GM23338 (cell line): ENCODE measurements at regions not wholly inside any gene's neighbourhood (a gene's known extent, or its start where the extent isn't known, plus 50 kb on each side); places are given as distances from the start of the nearest gene placed in this dataset.
"Not testable (repeated sequence)": the region's sequence is repeated elsewhere in the genome, so short reads cannot be mapped to it uniquely, and the experiment has no call there.

ENCODE experiments used
- ATAC-seq: fragments of 200-7000 bp; cut with Tn5 transposase; 3 replicates; pipeline ENCODE4 v1.9.1; 2020
- DNase-seq: peaks from one replicate; pipeline ENCODE4 v3.0.0-alpha.2; 2015; ENCODE audit warnings: low spot score
- H2AFZ ChIP-seq: fragments of 200-600 bp; sonication (generic); 2 replicates; pipeline ENCODE4 v1.8.0; 2016; ENCODE audit warnings: antibody characterized with exemption, mild to moderate bottlenecking, moderate library complexity
- H3F3A ChIP-seq: fragments of 200-600 bp; sonication (generic); replicated peaks from 2 replicates; pipeline ENCODE4 v1.8.0; 2017; ENCODE audit warnings: antibody characterized with exemption, mixed run types, low read depth
- H3K27ac ChIP-seq: fragments of 200-600 bp; sonication (generic); 2 replicates; pipeline ENCODE4 v1.6.1; 2016; ENCODE audit warnings: low read depth
- H3K27me3 ChIP-seq: fragments of 200-600 bp; sonication (generic); 2 replicates; pipeline ENCODE4 v1.8.0; 2016; ENCODE audit warnings: mild to moderate bottlenecking, mixed run types, moderate library complexity; ENCODE audit not compliant: insufficient read depth
- H3K36me3 ChIP-seq: fragments of 200-600 bp; sonication (generic); 2 replicates; pipeline ENCODE4 v1.8.0; 2016; ENCODE audit warnings: mild to moderate bottlenecking; ENCODE audit not compliant: insufficient read depth
- H3K4me1 ChIP-seq: fragments of 200-600 bp; sonication (generic); 2 replicates; pipeline ENCODE4 v1.8.0; 2016; ENCODE audit warnings: mild to moderate bottlenecking, moderate library complexity; ENCODE audit not compliant: insufficient read depth
- H3K4me2 ChIP-seq: fragments of 200-600 bp; sonication (generic); 2 replicates; pipeline ENCODE4 v1.7.1; 2017; ENCODE audit warnings: mixed run types
- H3K4me3 ChIP-seq: fragments of 200-600 bp; sonication (generic); 2 replicates; pipeline ENCODE4 v1.6.1; 2016; ENCODE audit warnings: mixed run types
- H3K79me2 ChIP-seq: fragments of 200-600 bp; sonication (generic); replicated peaks from 2 replicates; pipeline ENCODE4 v1.8.0; 2017; ENCODE audit warnings: mild to moderate bottlenecking; ENCODE audit not compliant: insufficient read depth
- H3K9me2 ChIP-seq: fragments of 200-600 bp; sonication (generic); 2 replicates; pipeline ENCODE4 v1.8.0; 2017; ENCODE audit not compliant: insufficient read depth
- H4K20me1 ChIP-seq: fragments of 200-600 bp; sonication (generic); replicated peaks from 2 replicates; pipeline ENCODE4 v1.8.0; 2017; ENCODE audit warnings: mild to moderate bottlenecking; ENCODE audit not compliant: insufficient read depth
- H3K27ac Mint-ChIP-seq: 2 replicates; pipeline ENCODE4 v1.8.0; 2020; ENCODE audit warnings: inconsistent platforms, mild to moderate bottlenecking, moderate library complexity, mixed read lengths
- H3K27me3 Mint-ChIP-seq: 3 replicates; pipeline ENCODE4 v1.8.0; 2022; ENCODE audit warnings: low read depth, mild to moderate bottlenecking, moderate library complexity, mixed read lengths, inconsistent platforms; ENCODE audit not compliant: insufficient read depth, poor library complexity
- H3K36me3 Mint-ChIP-seq: 3 replicates; pipeline ENCODE4 v1.8.0; 2021; ENCODE audit warnings: low read depth, mild to moderate bottlenecking, inconsistent platforms, moderate library complexity, mixed read lengths
- H3K4me1 Mint-ChIP-seq: 3 replicates; pipeline ENCODE4 v1.8.0; 2020; ENCODE audit warnings: mild to moderate bottlenecking, inconsistent platforms, mixed read lengths
- H3K4me3 Mint-ChIP-seq: 3 replicates; pipeline ENCODE4 v1.8.0; 2021; ENCODE audit warnings: moderate library complexity, mild to moderate bottlenecking, inconsistent platforms, mixed read lengths
- H3K9me3 Mint-ChIP-seq: 3 replicates; pipeline ENCODE4 v1.8.0; 2020; ENCODE audit warnings: moderate library complexity, mild to moderate bottlenecking, inconsistent platforms, mixed read lengths
- CREB1 ChIP-seq: fragments of 250-450 bp; sonication (Bioruptor Pico); IDR thresholded peaks from 2 replicates; pipeline ENCODE4 v1.5.0; 2020; ENCODE audit warnings: low read depth, mild to moderate bottlenecking, moderate library complexity
- EZH2phosphoT487 ChIP-seq: fragments of 200-600 bp; sonication (generic); IDR thresholded peaks from one replicate; pipeline ENCODE4 v1.8.1; 2018; ENCODE audit warnings: antibody characterized with exemption; ENCODE audit not compliant: unreplicated experiment
- JUNB ChIP-seq: IDR thresholded peaks from one replicate; pipeline ENCODE4 v1.6.1; 2016; ENCODE audit warnings: antibody characterized with exemption; ENCODE audit not compliant: unreplicated experiment
- STAT1 ChIP-seq: IDR thresholded peaks from one replicate; pipeline ENCODE4 v1.6.1; 2016; ENCODE audit warnings: antibody characterized with exemption; ENCODE audit not compliant: unreplicated experiment
- ZNF114 ChIP-seq: fragments of 250-450 bp; sonication (Bioruptor Pico); IDR thresholded peaks from 2 replicates; pipeline ENCODE4 v1.5.0; 2020; ENCODE audit warnings: mild to moderate bottlenecking, moderate library complexity
- ZNF331 ChIP-seq: fragments of 250-450 bp; sonication (Bioruptor Pico); IDR thresholded peaks from 2 replicates; pipeline ENCODE4 v1.5.0; 2020; ENCODE audit warnings: low read depth, mild to moderate bottlenecking, moderate library complexity
- ZNF462 ChIP-seq: fragments of 250-450 bp; sonication (Bioruptor Pico); IDR thresholded peaks from 2 replicates; pipeline ENCODE4 v1.5.0; 2020; ENCODE audit warnings: mild to moderate bottlenecking, moderate library complexity

GRCh38 chr10:42533866-42534265 lies 104.5 kb downstream of the ZNF33B start:
- not testable (repeated sequence) for H3K4me1 Mint-ChIP-seq, H3K9me2 ChIP-seq, H3K27ac ChIP-seq, H3K27ac Mint-ChIP-seq, H3K79me2 ChIP-seq, DNase-seq, H4K20me1 ChIP-seq, H3K27me3 Mint-ChIP-seq, H3F3A ChIP-seq, ATAC-seq, H3K4me3 Mint-ChIP-seq, H3K27me3 ChIP-seq, H3K4me1 ChIP-seq, H3K4me2 ChIP-seq, H2AFZ ChIP-seq, H3K4me3 ChIP-seq
- peaks cover 92% of the 10 kb centered on the region for H3K9me3 Mint-ChIP-seq
- peaks cover 16% of the 10 kb centered on the region; the same call in 1 of the 2 replicates for H3K36me3 ChIP-seq
- peaks cover 61% of the 10 kb centered on the region for H3K36me3 Mint-ChIP-seq

DNA sequence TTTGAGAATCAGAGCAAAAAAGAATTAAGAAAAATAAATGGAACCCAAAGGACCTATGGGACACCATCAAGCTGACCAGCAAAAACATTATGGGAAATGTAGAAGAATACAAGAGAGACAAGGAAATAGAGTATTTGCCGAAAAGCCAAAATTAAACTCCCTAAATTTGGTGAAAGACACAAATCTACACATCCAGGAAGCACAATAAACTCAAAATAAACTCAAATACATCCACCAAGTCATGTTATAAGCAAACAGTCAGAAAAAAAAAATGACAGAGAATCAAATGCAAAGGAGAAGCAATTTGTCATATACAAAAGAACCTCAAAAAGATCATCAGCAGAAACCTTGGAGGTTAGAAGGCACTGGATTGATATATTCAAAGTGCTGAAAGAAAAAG lies 105.4 kb downstream of the ZNF33B start:
- peaks cover 4% of the 10 kb centered on the region for H3K27me3 Mint-ChIP-seq
- no peak overlapping the region for H3K27ac ChIP-seq
- TF ChIP-seq ZNF331, result no peak
- no peaks in the 10 kb centered on the region for H3K79me2 ChIP-seq
- no peaks in the 10 kb centered on the region for H3K9me2 ChIP-seq
- no peaks in the 10 kb centered on the region for H3F3A ChIP-seq
- H2AFZ ChIP-seq, result no peak overlapping the region
- H3K27ac Mint-ChIP-seq, result no peak overlapping the region
- H3K4me1 ChIP-seq, result no peaks in the 10 kb centered on the region
- no peak overlapping the region for H3K4me3 Mint-ChIP-seq
- H3K9me3 Mint-ChIP-seq, result peaks cover 89% of the 10 kb centered on the region
- ATAC-seq, result no peak
- no peak for DNase-seq
- peaks cover 16% of the 10 kb centered on the region; the same call in 1 of the 2 replicates for H3K36me3 ChIP-seq
- H3K27me3 ChIP-seq, result no peaks in the 10 kb centered on the region
- no peak overlapping the region for H3K4me2 ChIP-seq
- no peaks in the 10 kb centered on the region for H3K4me1 Mint-ChIP-seq
- no peak overlapping the region for H3K4me3 ChIP-seq
- no peaks in the 10 kb centered on the region for H4K20me1 ChIP-seq
- peaks cover 53% of the 10 kb centered on the region for H3K36me3 Mint-ChIP-seq

GRCh38 chr10:42523098-42523497 lies 115.3 kb downstream of the ZNF33B start:
- TF ChIP-seq CREB1, result no peak
- TF ChIP-seq EZH2phosphoT487, result no peak
- no peak for TF ChIP-seq ZNF114 (CRISPR knock-in tag)
- TF ChIP-seq ZNF462 (CRISPR knock-in tag), result no peak
- no peak for TF ChIP-seq STAT1
- no peak for TF ChIP-seq JUNB
- peaks cover 6% of the 10 kb centered on the region; the same call in 1 of the 2 replicates for H3F3A ChIP-seq
- no peaks in the 10 kb centered on the region for H3K9me2 ChIP-seq
- H3K36me3 ChIP-seq, result peaks cover 52% of the 10 kb centered on the region
- no peaks in the 10 kb centered on the region for H3K79me2 ChIP-seq
- H4K20me1 ChIP-seq, result no peaks in the 10 kb centered on the region
- Mint-ChIP-seq H3K4me1 (no peaks in the 10 kb centered on the region), H3K9me3 (peaks cover 85% of the 10 kb centered on the region), H3K4me3 (no peak overlapping the region), H3K27ac (no peak overlapping the region), H3K36me3 (peaks cover 76% of the 10 kb centered on the region), H3K27me3 (no peaks in the 10 kb centered on the region)
- H3K4me2 ChIP-seq, result no peak overlapping the region
- H2AFZ ChIP-seq, result no peak overlapping the region
- no peaks in the 10 kb centered on the region for H3K4me1 ChIP-seq
- no peak for DNase-seq
- no peak overlapping the region for H3K27ac ChIP-seq
- no peaks in the 10 kb centered on the region for H3K27me3 ChIP-seq
- no peak overlapping the region for H3K4me3 ChIP-seq
- ATAC-seq, result no peak
